ENCODE measurements at regions not wholly inside any gene's neighbourhood (a gene's known extent, or its start where the extent isn't known, plus 50 kb on each side); places are given as distances from the start of the nearest gene placed in this dataset.

- H3K4me3 ChIP-seq (ENCODE audit: low read depth, low read length, poor library complexity, severe bottlenecking): no peak overlapping the region
- H3K79me2 ChIP-seq (ENCODE audit: insufficient read depth, low read length): no peaks in the 10 kb centered on the region
- no peak overlapping the region for H3K27ac ChIP-seq (ENCODE audit: low read depth, low read length, poor library complexity, severe bottlenecking)
- H3K36me3 ChIP-seq (ENCODE audit: insufficient read depth, low read length): no peaks in the 10 kb centered on the region
- TF ChIP-seq EZH2 (IDR thresholded peaks at IDR 0.05; ENCODE audit: borderline replicate concordance, low read length): no peak
- H3K9ac ChIP-seq (ENCODE audit: low read length): no peak overlapping the region
- no peaks in the 10 kb centered on the region for H3F3A ChIP-seq (ENCODE audit: insufficient read depth, low read length)
- H3K27me3 ChIP-seq (ENCODE audit: insufficient read depth, low read length): no peaks in the 10 kb centered on the region
- no peaks in the 10 kb centered on the region for H3K9me3 ChIP-seq (ENCODE audit: low read length)
- H3K9me2 ChIP-seq (ENCODE audit: low read depth, low read length): no peaks in the 10 kb centered on the region
- no peaks in the 10 kb centered on the region for H4K20me1 ChIP-seq (ENCODE audit: insufficient read depth, low read length)
- no peaks in the 10 kb centered on the region for H3K4me1 ChIP-seq (ENCODE audit: insufficient read depth, low read length, severe bottlenecking)
- H2AFZ ChIP-seq (ENCODE audit: low read length): no peak overlapping the region
- no peak overlapping the region for H3K4me2 ChIP-seq (ENCODE audit: low read length)
Measured at GRCh38 chrX:10073671-10074070, 83.1 kb upstream of the CLCN4 start.

DNA sequence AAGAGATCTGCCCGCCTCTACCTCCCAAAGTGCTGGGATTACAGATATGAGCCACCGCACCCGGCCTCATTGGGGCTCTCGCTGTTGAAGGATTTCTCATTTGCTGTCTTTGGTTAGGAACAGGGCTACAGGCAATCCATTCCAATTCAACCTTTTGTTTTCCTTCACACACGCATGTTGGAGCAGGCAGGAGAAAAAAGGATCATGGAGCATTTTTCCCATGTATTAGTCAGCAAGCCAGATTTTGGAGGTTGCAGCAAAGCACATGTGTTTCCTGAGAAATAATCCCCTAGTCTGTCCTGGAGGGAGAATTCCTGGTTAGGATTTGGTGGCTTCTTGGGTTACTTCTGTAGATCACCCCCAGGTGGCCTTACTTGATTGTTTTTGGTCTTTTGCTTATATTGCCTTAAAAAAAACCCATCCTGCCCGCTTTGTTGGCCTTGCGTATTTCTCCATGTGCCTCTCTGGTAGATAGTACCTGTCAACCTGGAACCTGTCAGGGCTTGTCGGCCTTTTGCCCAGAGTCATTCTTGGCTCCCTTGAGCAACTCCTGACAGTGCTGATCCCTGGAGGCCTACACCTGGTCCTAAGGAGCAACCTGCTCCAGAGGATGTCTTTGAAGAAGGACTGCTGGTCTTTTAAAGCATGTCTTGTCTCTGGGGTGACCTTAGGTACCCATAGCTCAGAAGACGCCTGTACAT, 82.4 kb upstream of the CLCN4 start:
- Histone ChIP-seq H3F3A (ENCODE audit: insufficient read depth, low read length) (no peaks in the 10 kb centered on the region), H3K27me3 (ENCODE audit: insufficient read depth, low read length) (no peaks in the 10 kb centered on the region), H3K4me3 (ENCODE audit: low read depth, low read length, poor library complexity, severe bottlenecking) (no peak overlapping the region), H3K9ac (ENCODE audit: low read length) (no peak overlapping the region), H3K4me1 (ENCODE audit: insufficient read depth, low read length, severe bottlenecking) (no peaks in the 10 kb centered on the region), H3K9me2 (ENCODE audit: low read depth, low read length) (no peaks in the 10 kb centered on the region), H3K9me3 (ENCODE audit: low read length) (no peaks in the 10 kb centered on the region), H3K4me2 (ENCODE audit: low read length) (no peak overlapping the region), H3K79me2 (ENCODE audit: insufficient read depth, low read length) (no peaks in the 10 kb centered on the region), H4K20me1 (ENCODE audit: insufficient read depth, low read length) (no peaks in the 10 kb centered on the region), H2AFZ (ENCODE audit: low read length) (no peak overlapping the region), H3K36me3 (ENCODE audit: insufficient read depth, low read length) (no peaks in the 10 kb centered on the region), H3K27ac (ENCODE audit: low read depth, low read length, poor library complexity, severe bottlenecking) (no peak overlapping the region)
- TF ChIP-seq CTCF (IDR thresholded peaks at IDR 0.05; ENCODE audit: low read length) (no peak), EZH2 (IDR thresholded peaks at IDR 0.05; ENCODE audit: borderline replicate concordance, low read length) (no peak)

DNA sequence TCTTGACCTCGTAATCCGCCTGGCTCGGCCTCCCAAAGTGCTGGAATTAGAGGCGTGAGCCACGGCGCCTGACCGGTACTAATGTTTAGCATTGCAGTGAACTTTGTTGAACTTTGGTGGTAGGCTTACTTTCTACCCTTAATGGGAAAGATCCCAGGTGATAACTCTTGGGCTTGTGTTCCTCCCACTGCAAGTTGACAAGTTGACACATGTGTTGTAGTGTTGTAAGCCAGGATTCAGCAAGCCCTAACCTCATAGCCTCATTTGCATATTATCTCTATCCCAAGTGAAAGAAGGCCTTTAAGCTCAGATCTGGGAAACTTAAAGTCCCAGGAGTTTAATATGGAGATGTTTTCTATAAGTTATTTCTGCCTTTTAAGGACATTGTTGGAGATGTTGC, 80.0 kb upstream of the CLCN4 start:
- Histone ChIP-seq H3F3A (ENCODE audit: insufficient read depth, low read length) (no peaks in the 10 kb centered on the region), H3K27ac (ENCODE audit: low read depth, low read length, poor library complexity, severe bottlenecking) (no peak overlapping the region), H3K9ac (ENCODE audit: low read length) (no peak overlapping the region)

More for the DNA sequence above, 80.0 kb upstream of the CLCN4 start:
- Histone ChIP-seq H3K9me2 (ENCODE audit: low read depth, low read length) (no peaks in the 10 kb centered on the region), H3K4me2 (ENCODE audit: low read length) (no peak overlapping the region), H3K4me3 (ENCODE audit: low read depth, low read length, poor library complexity, severe bottlenecking) (no peak overlapping the region), H3K36me3 (ENCODE audit: insufficient read depth, low read length) (no peaks in the 10 kb centered on the region), H4K20me1 (ENCODE audit: insufficient read depth, low read length) (no peaks in the 10 kb centered on the region), H3K9me3 (ENCODE audit: low read length) (no peaks in the 10 kb centered on the region), H3K27me3 (ENCODE audit: insufficient read depth, low read length) (no peaks in the 10 kb centered on the region), H3K4me1 (ENCODE audit: insufficient read depth, low read length, severe bottlenecking) (no peaks in the 10 kb centered on the region), H2AFZ (ENCODE audit: low read length) (no peak overlapping the region), H3K79me2 (ENCODE audit: insufficient read depth, low read length) (no peaks in the 10 kb centered on the region)
- TF ChIP-seq CTCF (IDR thresholded peaks at IDR 0.05; ENCODE audit: low read length): no peak
- no peak for TF ChIP-seq EZH2 (IDR thresholded peaks at IDR 0.05; ENCODE audit: borderline replicate concordance, low read length)

Data from OCI-LY1 (cell line).